ENCODE measurements at regions not wholly inside any gene's neighbourhood (a gene's known extent, or its start where the extent isn't known, plus 50 kb on each side); places are given as distances from the start of the nearest gene placed in this dataset.

DNA sequence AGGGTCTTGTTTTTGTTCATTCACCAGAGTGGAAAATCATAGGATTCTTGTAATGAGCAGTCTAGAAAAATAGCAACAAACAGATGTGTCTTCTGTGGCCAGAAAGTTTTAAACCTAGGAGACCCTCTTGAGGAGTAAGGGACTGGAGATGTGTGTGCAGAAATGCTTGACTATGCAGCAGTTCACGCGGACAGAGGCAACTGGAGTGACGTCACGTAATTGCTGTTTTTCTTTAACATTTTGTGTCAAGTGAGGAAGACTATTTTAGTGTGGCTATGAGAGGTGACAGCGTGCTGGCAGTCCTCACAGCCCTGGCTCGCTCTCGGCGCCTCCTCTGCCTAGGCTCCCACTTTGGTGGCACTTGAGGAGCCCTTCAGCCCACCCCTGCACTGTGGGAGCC is 163.1 kb upstream of the PTCH1 start:
- Histone ChIP-seq H4K20me1 (ENCODE audit: insufficient read depth, low read length) (no peaks in the 10 kb centered on the region), H3K27ac (ENCODE audit: insufficient read depth, low read length) (no peak overlapping the region), H2AK5ac (ENCODE audit: low read depth, low read length) (no peak overlapping the region), H2AK9ac (replicated peaks; ENCODE audit: low read depth, low read length, poor library complexity) (no peak overlapping the region), H4K91ac (ENCODE audit: insufficient read depth, low read depth, low read length) (no peak overlapping the region), H3K9me1 (ENCODE audit: insufficient read depth, low read length) (no peaks in the 10 kb centered on the region), H3K4me2 (ENCODE audit: low read depth, low read length) (no peak overlapping the region), H2BK120ac (ENCODE audit: low read depth, low read length) (no peak overlapping the region), H3K23ac (ENCODE audit: low read depth, low read length) (no peak overlapping the region), H2BK15ac (ENCODE audit: low read depth, low read length) (no peak overlapping the region), H3K4me3 (ENCODE audit: insufficient read depth, low read depth, low read length) (no peak overlapping the region), H4K8ac (ENCODE audit: low read depth in 2 of 2, low read length in 2 of 2) (no peak overlapping the region), H3K4me1 (ENCODE audit: control insufficient read depth, insufficient read depth, low read length) (no peaks in the 10 kb centered on the region), H3K9ac (ENCODE audit: low read depth, low read length) (no peak overlapping the region), H4K5ac (ENCODE audit: low read depth, low read length) (no peak overlapping the region), H3K18ac (ENCODE audit: low read depth, low read length) (no peak overlapping the region), H3K27me3 (ENCODE audit: control insufficient read depth, insufficient read depth, low read length) (peaks cover 10% of the 10 kb centered on the region; the same call in 1 of the 2 replicates), H2BK5ac (ENCODE audit: low read depth, low read length, poor library complexity, severe bottlenecking) (no peak overlapping the region), H3K79me1 (ENCODE audit: low read depth in 1 of 2, low read length in 2 of 2) (no peaks in the 10 kb centered on the region), H3K36me3 (ENCODE audit: control insufficient read depth, insufficient read depth, low read length) (no peaks in the 10 kb centered on the region), H3K14ac (replicated peaks; ENCODE audit: low read depth, low read length) (no peak overlapping the region), H3K9me3 (ENCODE audit: control insufficient read depth, insufficient read depth, low read length) (no peaks in the 10 kb centered on the region), H2AFZ (replicated peaks; ENCODE audit: low read length, poor library complexity) (no peak overlapping the region), H3K56ac (ENCODE audit: extremely low read depth, insufficient read depth, low read length) (no peak overlapping the region), H3K4ac (ENCODE audit: low read depth, low read length) (no peak overlapping the region), H2BK20ac (ENCODE audit: low read depth, low read length) (no peak overlapping the region)
- intact Hi-C loops (cut with micrococcal nuclease) (no loop called here), dilution Hi-C loops (cut with HindIII; ENCODE audit: low sequenced_read_pairs, unreplicated experiment) (no loop called here), in situ Hi-C loops (cut with MboI; ENCODE audit: low sequenced_read_pairs) (no loop called here)
- TF ChIP-seq CHD1 (IDR thresholded peaks at IDR 0.05; ENCODE audit: low read depth, low read length) (no peak), MXI1 (IDR thresholded peaks at IDR 0.05; ENCODE audit: borderline replicate concordance, low read depth, low read length) (no peak), CTCF (conservative IDR thresholded peaks at IDR 0.05; ENCODE audit: low read depth, low read length) (no peak), SMC3 (IDR thresholded peaks at IDR 0.05; ENCODE audit: low read depth, low read length) (no peak), NFE2L2 (IDR thresholded peaks at IDR 0.05; ENCODE audit: low read depth, low read length) (no peak), RFX5 (IDR thresholded peaks at IDR 0.05; ENCODE audit: low read depth, low read length) (no peak), BHLHE40 (IDR thresholded peaks at IDR 0.05; ENCODE audit: low read depth, low read length) (no peak)
- DNase-seq (no peak), ATAC-seq (ENCODE audit: low read depth) (no peak)
- ChIA-PET CTCF (no interaction called here), POLR2A (ENCODE audit: unreplicated experiment) (no interaction called here)
- no TSS peak for BruUV-seq (replicated peaks)
- 100% methylated on average over 2 of the region's 8 CpGs; no CpG with 5 or more reads in 1 of the 2 experiments for WGBS, 2 experiments (ENCODE audit: extremely low coverage in 2 of 2, insufficient read length in 1 of 2)
